Caco-2 (cell line): ENCODE measurements at regions not wholly inside any gene's neighbourhood (a gene's known extent, or its start where the extent isn't known, plus 50 kb on each side); places are given as distances from the start of the nearest gene placed in this dataset.
A peak's percentile ranks its signal among the peaks of the same experiment; 100 is the strongest.

Experiments
- BruUV-seq: library from RNA; stranded (reverse); fragments of 400-500 nt; replicated peaks from 2 replicates; lab custom pipeline; 2021; lab: Mats Ljungman, UMichigan
- CTCF ChIA-PET: fragments of 300-600 bp; sonication (Branson Sonifier 250); formaldehyde crosslinking; loops from one replicate; lab custom pipeline; 2022; ENCODE audit warnings: antibody characterized with exemption; lab: Charles Lee
- POLR2A ChIA-PET: fragments of 300-600 bp; sonication (Branson Sonifier 250); formaldehyde crosslinking; loops from one replicate; lab custom pipeline; 2022; ENCODE audit warnings: antibody characterized with exemption; lab: Charles Lee
- DNase-seq, 2 experiments: peaks; one replicate each; pipeline versions ENCODE4 v3.0.0 to v3.0.0-alpha.2; 2020 to 2022
- H3K27me3 ChIP-seq: replicated peaks from 2 replicates; pipeline ENCODE4 v1.6.0; 2011; ENCODE audit warnings: low read length; ENCODE audit not compliant: control insufficient read depth, insufficient read depth
- H3K36me3 ChIP-seq: 2 replicates; pipeline ENCODE4 v1.5.1; 2011; ENCODE audit warnings: low read length; ENCODE audit not compliant: control insufficient read depth, insufficient read depth
- H3K4me1 ChIP-seq: fragments of 250-450 bp; sonication (Bioruptor Pico); 2 replicates; pipeline ENCODE4 v1.5.1; 2020; ENCODE audit warnings: mild to moderate bottlenecking
- H3K4me3 ChIP-seq: 2 replicates; pipeline ENCODE4 v1.5.1; 2011; ENCODE audit warnings: low read depth, mild to moderate bottlenecking, control low read depth, low read length
- H3K9me3 ChIP-seq: fragments of 250-450 bp; sonication (Bioruptor Pico); 2 replicates; pipeline ENCODE4 v1.5.1; 2020; ENCODE audit warnings: mild to moderate bottlenecking, moderate library complexity
- H3K27ac Mint-ChIP-seq: one replicate; pipeline ENCODE4 v1.8.0; 2022; ENCODE audit warnings: mixed read lengths; ENCODE audit not compliant: unreplicated experiment
- H3K27me3 Mint-ChIP-seq: one replicate; pipeline ENCODE4 v1.8.0; 2022; ENCODE audit warnings: mixed read lengths; ENCODE audit not compliant: insufficient read depth, unreplicated experiment
- H3K36me3 Mint-ChIP-seq: one replicate; pipeline ENCODE4 v1.8.0; 2022; ENCODE audit warnings: mild to moderate bottlenecking, mixed read lengths; ENCODE audit not compliant: insufficient read depth, unreplicated experiment
- H3K4me1 Mint-ChIP-seq: one replicate; pipeline ENCODE4 v1.8.0; 2022; ENCODE audit warnings: low read depth, mixed read lengths; ENCODE audit not compliant: unreplicated experiment
- H3K4me3 Mint-ChIP-seq: one replicate; pipeline ENCODE4 v1.8.0; 2022; ENCODE audit warnings: mild to moderate bottlenecking, moderate library complexity, mixed read lengths; ENCODE audit not compliant: unreplicated experiment
- H3K9me3 Mint-ChIP-seq: one replicate; pipeline ENCODE4 v1.8.0; 2022; ENCODE audit warnings: mixed read lengths; ENCODE audit not compliant: unreplicated experiment
- CTCF ChIP-seq, 2 experiments: fragments of 200-600 bp in 1 of 2; IDR thresholded peaks; 1 replicate in 1 of 2; 2 replicates in 1 of 2; pipeline versions ENCODE4 v1.5.1 to v1.8.0; 2011 to 2022; ENCODE audit warnings: antibody characterized with exemption in 1 of 2, control low read depth in 1 of 2, inconsistent platforms in 1 of 2, low read depth in 1 of 2, low read length in 1 of 2, mild to moderate bottlenecking in 1 of 2, moderate library complexity in 1 of 2; ENCODE audit not compliant: insufficient read depth in 1 of 2, severe bottlenecking in 1 of 2, unreplicated experiment in 1 of 2
- intact Hi-C: fragments of 100-400 bp; cut with micrococcal nuclease; formaldehyde crosslinking; loops from one replicate; pipeline ENCODE4 v1.10.0; 2022; ENCODE audit not compliant: unreplicated experiment

- no TSS peak for BruUV-seq
- CTCF ChIA-PET: no interaction called here
- H3K36me3 Mint-ChIP-seq: no peaks in the 10 kb centered on the region
- no peak overlapping the region for H3K27ac Mint-ChIP-seq
- H3K27me3 ChIP-seq: no peaks in the 10 kb centered on the region
- DNase-seq: no peak
- no peak overlapping the region for H3K4me3 Mint-ChIP-seq
- H3K4me3 ChIP-seq: no peak overlapping the region
- H3K9me3 ChIP-seq: no peaks in the 10 kb centered on the region
- no peaks in the 10 kb centered on the region for H3K4me1 Mint-ChIP-seq
- H3K9me3 Mint-ChIP-seq: no peaks in the 10 kb centered on the region
- POLR2A ChIA-PET: no interaction called here
- no peaks in the 10 kb centered on the region for H3K4me1 ChIP-seq
- peaks cover 12% of the 10 kb centered on the region for H3K27me3 Mint-ChIP-seq
- TF ChIP-seq CTCF (IDR thresholded peaks at IDR 0.05; ENCODE audit: insufficient read depth in 1 of 2, low read depth in 1 of 2, low read length in 1 of 2, severe bottlenecking in 1 of 2, unreplicated experiment in 1 of 2): no peak
- H3K36me3 ChIP-seq: no peaks in the 10 kb centered on the region
- intact Hi-C loops: no loop called here
Measured at GRCh38 chr9:12539580-12539975, 153.6 kb upstream of the TYRP1 start.

- intact Hi-C loops: no loop called here
Measured at GRCh38 chr9:12544700-12545099, 148.5 kb upstream of the TYRP1 start.

GRCh38 chr9:12554636-12555035 is 138.5 kb upstream of the TYRP1 start:
- H3K27me3 Mint-ChIP-seq: no peaks in the 10 kb centered on the region
- no peaks in the 10 kb centered on the region for H3K27me3 ChIP-seq
- CTCF ChIA-PET: interaction anchor here (1.4 to 2.2 kb wide), 2 partner anchors 8 to 85 kb away, joined by 3 to 9 read pairs; no protein-coding TSS in a partner anchor
- no peaks in the 10 kb centered on the region for H3K4me1 Mint-ChIP-seq
- DNase-seq: peak in 1 of 2 experiments; percentile 8
- H3K36me3 ChIP-seq: no peaks in the 10 kb centered on the region
- H3K4me3 Mint-ChIP-seq: no peak overlapping the region
- POLR2A ChIA-PET: no interaction called here
- no peaks in the 10 kb centered on the region for H3K4me1 ChIP-seq
- H3K27ac Mint-ChIP-seq: no peak overlapping the region
- H3K9me3 ChIP-seq: no peaks in the 10 kb centered on the region
- BruUV-seq: no TSS peak
- no peaks in the 10 kb centered on the region for H3K9me3 Mint-ChIP-seq
- no peaks in the 10 kb centered on the region for H3K36me3 Mint-ChIP-seq
- peak in 1 of 2 experiments; percentile 31 for TF ChIP-seq CTCF (IDR thresholded peaks at IDR 0.05; ENCODE audit: insufficient read depth in 1 of 2, low read depth in 1 of 2, low read length in 1 of 2, severe bottlenecking in 1 of 2, unreplicated experiment in 1 of 2)
- intact Hi-C loops: loop anchor here (2.0 kb wide), 1 partner anchor 86 kb away; no protein-coding TSS in a partner anchor
- no peak overlapping the region for H3K4me3 ChIP-seq

More at GRCh38 chr9:12544700-12545099, 148.5 kb upstream of the TYRP1 start:
- POLR2A ChIA-PET: no interaction called here
- BruUV-seq: no TSS peak
- H3K36me3 Mint-ChIP-seq: no peaks in the 10 kb centered on the region
- no peaks in the 10 kb centered on the region for H3K27me3 ChIP-seq
- H3K27me3 Mint-ChIP-seq: peaks cover 5% of the 10 kb centered on the region
- H3K9me3 ChIP-seq: no peaks in the 10 kb centered on the region
- no peak overlapping the region for H3K4me3 Mint-ChIP-seq
- no peak for TF ChIP-seq CTCF (IDR thresholded peaks at IDR 0.05; ENCODE audit: insufficient read depth in 1 of 2, low read depth in 1 of 2, low read length in 1 of 2, severe bottlenecking in 1 of 2, unreplicated experiment in 1 of 2)
- H3K4me1 Mint-ChIP-seq: no peaks in the 10 kb centered on the region
- H3K36me3 ChIP-seq: no peaks in the 10 kb centered on the region
- H3K27ac Mint-ChIP-seq: no peak overlapping the region
- H3K4me1 ChIP-seq: no peaks in the 10 kb centered on the region
- no peak overlapping the region for H3K4me3 ChIP-seq
- CTCF ChIA-PET: no interaction called here
- DNase-seq: no peak
- no peaks in the 10 kb centered on the region for H3K9me3 Mint-ChIP-seq
